VCaP (cell line): ENCODE measurements at regions not wholly inside any gene's neighbourhood (a gene's known extent, or its start where the extent isn't known, plus 50 kb on each side); places are given as distances from the start of the nearest gene placed in this dataset.

Source experiments
- H3K27ac ChIP-seq: fragments of 450-650 bp; 2 replicates; pipeline ENCODE4 v1.5.1; 2017
- TF ChIP-seq, protein P1 (sequence below): fragments of 450-650 bp; conservative IDR thresholded peaks from 2 replicates; pipeline ENCODE4 v1.5.1; 2017; ENCODE audit warnings: mild to moderate bottlenecking, moderate library complexity

DNA sequence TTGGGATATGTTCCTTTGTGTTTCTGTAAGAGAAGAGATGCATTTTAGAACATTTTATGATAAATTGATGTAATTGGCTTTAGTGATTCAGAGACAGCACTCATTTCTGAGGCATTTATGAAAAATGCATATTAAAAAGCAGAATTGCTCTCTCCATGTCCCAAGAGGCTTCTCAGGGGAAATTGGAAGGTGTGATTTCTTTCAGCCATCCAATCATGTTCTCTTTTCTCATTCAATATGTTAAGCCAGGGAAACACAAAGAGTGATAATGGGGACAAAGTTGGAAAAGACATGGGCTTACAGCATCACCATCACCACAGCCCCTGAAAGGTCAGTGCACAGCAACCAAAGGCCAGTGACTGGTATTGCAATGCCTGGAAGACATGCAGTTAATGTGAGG is 129.9 kb upstream of the COL1A2 start:
- no peak overlapping the region for H3K27ac ChIP-seq
- TF ChIP-seq, protein P1, sequence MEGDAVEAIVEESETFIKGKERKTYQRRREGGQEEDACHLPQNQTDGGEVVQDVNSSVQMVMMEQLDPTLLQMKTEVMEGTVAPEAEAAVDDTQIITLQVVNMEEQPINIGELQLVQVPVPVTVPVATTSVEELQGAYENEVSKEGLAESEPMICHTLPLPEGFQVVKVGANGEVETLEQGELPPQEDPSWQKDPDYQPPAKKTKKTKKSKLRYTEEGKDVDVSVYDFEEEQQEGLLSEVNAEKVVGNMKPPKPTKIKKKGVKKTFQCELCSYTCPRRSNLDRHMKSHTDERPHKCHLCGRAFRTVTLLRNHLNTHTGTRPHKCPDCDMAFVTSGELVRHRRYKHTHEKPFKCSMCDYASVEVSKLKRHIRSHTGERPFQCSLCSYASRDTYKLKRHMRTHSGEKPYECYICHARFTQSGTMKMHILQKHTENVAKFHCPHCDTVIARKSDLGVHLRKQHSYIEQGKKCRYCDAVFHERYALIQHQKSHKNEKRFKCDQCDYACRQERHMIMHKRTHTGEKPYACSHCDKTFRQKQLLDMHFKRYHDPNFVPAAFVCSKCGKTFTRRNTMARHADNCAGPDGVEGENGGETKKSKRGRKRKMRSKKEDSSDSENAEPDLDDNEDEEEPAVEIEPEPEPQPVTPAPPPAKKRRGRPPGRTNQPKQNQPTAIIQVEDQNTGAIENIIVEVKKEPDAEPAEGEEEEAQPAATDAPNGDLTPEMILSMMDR: no peak

DNA sequence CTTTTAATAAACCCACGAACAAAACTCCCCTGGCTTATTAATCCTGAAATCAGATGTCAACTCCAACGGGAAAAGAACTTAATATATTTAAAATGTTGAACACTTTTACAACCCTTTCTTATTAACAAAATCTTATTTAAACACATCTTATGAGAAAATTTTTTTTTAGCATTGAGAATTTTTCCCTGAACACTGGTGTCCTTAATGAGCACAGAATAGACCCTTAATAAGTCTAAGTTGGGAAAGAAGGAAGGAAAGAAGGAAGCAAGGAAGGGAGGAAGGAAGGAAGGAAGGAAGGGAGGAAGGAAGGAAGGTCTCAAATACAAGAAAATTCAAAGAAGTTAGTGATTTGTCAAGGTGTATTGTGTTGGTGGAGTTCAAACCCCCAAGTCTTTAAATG is 129.2 kb upstream of the COL1A2 start:
- no peak overlapping the region for H3K27ac ChIP-seq
- TF ChIP-seq, protein P1: no peak

DNA sequence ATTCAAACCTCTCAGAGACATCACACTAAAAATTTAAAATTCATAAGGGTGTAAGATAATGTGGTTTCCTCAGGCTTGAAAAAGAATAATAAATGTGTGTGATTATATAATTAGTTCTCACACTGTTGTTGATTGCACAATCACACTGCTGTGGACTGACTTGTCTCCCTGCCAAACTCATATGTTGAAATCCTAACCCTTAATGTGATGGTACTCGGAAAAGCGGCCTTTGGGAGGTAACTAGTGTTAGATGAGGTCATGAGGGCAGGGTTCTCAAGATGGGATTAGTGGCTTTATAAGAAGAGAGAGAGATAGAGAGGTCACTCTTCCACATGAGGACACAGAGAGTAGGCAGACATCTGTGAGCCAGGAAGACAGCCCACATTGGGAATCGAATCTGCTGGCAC is 128.5 kb upstream of the COL1A2 start:
- TF ChIP-seq, protein P1: no peak
- no peak overlapping the region for H3K27ac ChIP-seq

DNA sequence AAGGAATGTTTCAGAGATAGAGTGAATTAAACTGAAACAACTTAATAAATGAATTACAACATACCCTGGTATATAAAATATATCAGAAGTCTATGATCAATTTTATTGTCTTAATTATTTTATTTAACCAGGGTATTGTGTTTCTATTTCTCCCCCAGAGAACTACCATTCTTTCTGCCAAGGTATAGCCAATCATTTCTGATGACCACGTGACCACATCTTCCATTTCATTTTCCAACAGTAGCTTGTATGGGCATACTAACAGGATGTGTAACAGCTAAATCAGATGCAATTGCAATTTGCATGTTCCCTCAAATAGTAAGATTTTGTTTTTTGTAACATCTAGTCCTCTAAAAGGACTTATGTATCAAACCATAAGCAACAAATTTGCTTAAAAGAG is 123.9 kb upstream of the COL1A2 start:
- TF ChIP-seq, protein P1: no peak
- no peak overlapping the region for H3K27ac ChIP-seq

DNA sequence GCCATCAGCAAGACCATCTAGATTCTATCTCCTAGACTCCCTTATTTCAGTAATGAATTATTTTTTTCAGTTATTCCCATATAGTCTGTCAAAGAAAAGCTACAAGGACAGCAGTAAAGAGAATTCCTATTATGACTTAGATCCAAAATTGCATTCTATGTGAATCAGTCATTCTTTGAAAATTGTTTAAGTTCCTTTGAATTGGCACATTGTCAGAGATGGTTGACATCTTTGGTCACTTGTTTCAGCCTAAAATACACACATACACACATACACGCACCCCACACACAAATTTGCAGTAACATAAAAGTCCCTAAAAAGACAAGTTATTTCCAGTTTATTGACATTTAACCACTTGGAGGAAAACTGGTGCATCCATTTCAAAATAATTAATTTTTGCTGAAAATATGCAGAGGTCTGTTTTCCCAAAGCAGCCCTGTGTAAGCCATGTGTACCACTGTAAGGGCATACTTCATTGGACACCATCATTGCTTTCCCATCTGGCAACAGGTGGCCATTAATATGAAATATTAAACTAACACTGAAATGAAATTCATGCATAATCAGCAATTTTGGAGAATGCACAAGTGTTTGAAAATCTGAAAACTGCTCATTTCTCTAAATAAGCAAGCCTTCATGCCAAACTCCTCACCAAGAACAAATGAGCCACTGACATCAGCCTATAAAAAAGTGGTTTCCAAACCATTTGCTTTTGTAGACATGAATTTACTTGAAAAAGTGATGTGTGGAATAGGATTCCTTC is 121.7 kb upstream of the COL1A2 start:
- TF ChIP-seq, protein P1: no peak
- no peak overlapping the region for H3K27ac ChIP-seq

DNA sequence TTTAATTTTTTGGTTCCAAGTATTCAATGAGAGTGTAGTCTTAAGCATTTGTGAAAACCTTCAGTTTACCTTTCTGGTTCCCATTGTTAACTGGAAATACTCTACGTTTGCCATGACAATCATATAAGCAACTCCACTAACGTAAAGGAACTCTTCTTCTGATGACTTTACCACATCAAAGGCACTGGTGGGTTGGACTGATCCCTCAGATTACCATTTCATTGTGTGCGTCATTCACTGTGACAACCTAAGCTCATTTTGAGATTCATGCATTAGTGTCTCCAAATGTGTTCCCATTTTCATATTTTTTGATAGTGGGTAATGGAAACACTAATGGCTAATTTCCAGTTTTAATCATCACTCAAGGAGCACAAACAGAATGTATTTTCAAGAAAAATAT is 119.9 kb upstream of the COL1A2 start:
- H3K27ac ChIP-seq: no peak overlapping the region
- TF ChIP-seq, protein P1: no peak

DNA sequence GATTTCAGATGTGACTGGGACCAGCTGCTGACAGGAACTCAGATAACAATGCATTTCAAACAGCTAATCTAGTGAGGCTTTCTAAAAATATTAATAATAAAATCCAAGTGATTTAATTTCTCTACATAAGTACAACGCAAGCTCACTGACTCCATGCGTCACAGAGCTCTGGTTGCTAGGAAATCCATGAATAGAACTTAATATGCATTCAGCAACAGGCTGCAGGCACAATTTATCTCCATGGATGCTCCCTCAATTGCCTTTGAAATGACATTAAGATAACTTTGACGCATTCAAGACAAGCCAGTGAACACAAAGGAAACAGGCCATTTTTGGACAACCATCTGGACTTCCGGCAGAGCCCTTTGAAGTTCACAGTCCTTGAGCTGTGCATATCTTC is 118.7 kb upstream of the COL1A2 start:
- no peak overlapping the region for H3K27ac ChIP-seq
- TF ChIP-seq, protein P1: no peak
